ENCODE measurements at regions not wholly inside any gene's neighbourhood (a gene's known extent, or its start where the extent isn't known, plus 50 kb on each side); places are given as distances from the start of the nearest gene placed in this dataset.
"Not testable (repeated sequence)": the region's sequence is repeated elsewhere in the genome, so short reads cannot be mapped to it uniquely, and the experiment has no call there.

DNA sequence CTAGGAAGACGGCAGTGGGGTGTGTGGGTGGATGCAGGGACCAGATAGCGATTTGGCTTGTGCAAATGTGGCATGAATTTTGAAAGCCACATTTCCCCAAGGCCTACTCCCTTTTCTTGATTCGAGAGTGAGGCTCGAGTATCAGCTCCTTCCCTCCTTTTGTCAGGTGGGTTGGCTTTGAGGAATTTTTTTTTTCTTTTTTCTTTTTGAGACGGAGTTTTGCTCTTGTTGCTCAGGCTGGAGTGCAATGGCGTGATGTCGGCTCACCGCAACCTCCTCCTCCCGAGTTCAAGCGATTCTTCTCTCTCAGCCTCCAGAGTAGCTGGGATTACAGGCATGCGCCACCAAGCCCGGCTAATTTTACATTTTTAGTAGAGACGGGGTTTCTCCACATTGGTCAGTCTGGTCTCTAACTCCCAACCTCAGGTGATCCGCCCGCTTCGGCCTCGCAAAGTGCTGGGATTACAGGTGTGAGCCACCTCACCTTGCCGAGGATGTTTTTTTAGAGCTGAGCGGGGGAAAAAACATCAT, 335.0 kb downstream of the SRGAP2C start:
- not testable (repeated sequence) for TF ChIP-seq EZH2 (IDR thresholded peaks at IDR 0.05; ENCODE audit: borderline replicate concordance, low read length)
- TF ChIP-seq, protein P1, sequence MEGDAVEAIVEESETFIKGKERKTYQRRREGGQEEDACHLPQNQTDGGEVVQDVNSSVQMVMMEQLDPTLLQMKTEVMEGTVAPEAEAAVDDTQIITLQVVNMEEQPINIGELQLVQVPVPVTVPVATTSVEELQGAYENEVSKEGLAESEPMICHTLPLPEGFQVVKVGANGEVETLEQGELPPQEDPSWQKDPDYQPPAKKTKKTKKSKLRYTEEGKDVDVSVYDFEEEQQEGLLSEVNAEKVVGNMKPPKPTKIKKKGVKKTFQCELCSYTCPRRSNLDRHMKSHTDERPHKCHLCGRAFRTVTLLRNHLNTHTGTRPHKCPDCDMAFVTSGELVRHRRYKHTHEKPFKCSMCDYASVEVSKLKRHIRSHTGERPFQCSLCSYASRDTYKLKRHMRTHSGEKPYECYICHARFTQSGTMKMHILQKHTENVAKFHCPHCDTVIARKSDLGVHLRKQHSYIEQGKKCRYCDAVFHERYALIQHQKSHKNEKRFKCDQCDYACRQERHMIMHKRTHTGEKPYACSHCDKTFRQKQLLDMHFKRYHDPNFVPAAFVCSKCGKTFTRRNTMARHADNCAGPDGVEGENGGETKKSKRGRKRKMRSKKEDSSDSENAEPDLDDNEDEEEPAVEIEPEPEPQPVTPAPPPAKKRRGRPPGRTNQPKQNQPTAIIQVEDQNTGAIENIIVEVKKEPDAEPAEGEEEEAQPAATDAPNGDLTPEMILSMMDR (IDR thresholded peaks at IDR 0.05; ENCODE audit: low read length): not testable (repeated sequence)

All from OCI-LY1 (cell line).